ENCODE measurements at regions not wholly inside any gene's neighbourhood (a gene's known extent, or its start where the extent isn't known, plus 50 kb on each side); places are given as distances from the start of the nearest gene placed in this dataset.

DNA sequence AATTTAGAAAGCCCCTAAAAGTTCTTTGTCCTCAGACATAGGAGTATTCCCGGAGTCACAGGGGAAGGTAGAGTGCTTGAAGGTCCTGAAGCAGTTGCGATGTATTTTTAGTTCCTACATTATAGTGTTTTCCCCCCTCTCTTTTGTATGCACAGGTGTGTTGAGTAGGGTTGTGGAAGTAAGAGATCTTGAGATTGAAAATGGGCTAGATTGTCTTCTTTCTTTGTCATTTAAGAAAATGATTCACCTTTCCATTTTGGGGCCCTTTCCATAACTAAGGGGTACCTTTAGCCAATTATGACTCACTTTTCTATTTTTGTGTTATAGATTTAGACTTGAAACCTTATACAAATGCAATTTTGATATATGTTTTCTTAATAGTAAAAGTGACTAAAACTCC lies 75.8 kb upstream of the AFF2 start:
- no peaks in the 10 kb centered on the region for H3K9me3 ChIP-seq
- H3K4me3 ChIP-seq: no peak overlapping the region
- ChIA-PET CTCF (no interaction called here), POLR2A (no interaction called here)
- no peak overlapping the region for H3K4me2 ChIP-seq
- ATAC-seq (no peak), DNase-seq (ENCODE audit: low read depth in 1 of 2, low spot score in 1 of 2) (no peak), FAIRE-seq (no peak)
- TF ChIP-seq PHF8 (IDR thresholded peaks at IDR 0.05; ENCODE audit: borderline replicate concordance, low read depth) (no peak), RCOR1 (IDR thresholded peaks at IDR 0.05; ENCODE audit: low read depth, low read length) (no peak), MAFK (IDR thresholded peaks at IDR 0.05; ENCODE audit: partially characterized antibody) (no peak), HEYL (CRISPR knock-in tag; IDR thresholded peaks at IDR 0.05) (no peak), CHD4 (IDR thresholded peaks at IDR 0.05; ENCODE audit: borderline replicate concordance) (no peak), POLR2AphosphoS2 (conservative IDR thresholded peaks at IDR 0.05; ENCODE audit: low read length) (no peak)
- TF ChIP-seq, protein P1, sequence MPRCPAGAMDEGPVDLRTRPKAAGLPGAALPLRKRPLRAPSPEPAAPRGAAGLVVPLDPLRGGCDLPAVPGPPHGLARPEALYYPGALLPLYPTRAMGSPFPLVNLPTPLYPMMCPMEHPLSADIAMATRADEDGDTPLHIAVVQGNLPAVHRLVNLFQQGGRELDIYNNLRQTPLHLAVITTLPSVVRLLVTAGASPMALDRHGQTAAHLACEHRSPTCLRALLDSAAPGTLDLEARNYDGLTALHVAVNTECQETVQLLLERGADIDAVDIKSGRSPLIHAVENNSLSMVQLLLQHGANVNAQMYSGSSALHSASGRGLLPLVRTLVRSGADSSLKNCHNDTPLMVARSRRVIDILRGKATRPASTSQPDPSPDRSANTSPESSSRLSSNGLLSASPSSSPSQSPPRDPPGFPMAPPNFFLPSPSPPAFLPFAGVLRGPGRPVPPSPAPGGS (IDR thresholded peaks at IDR 0.05): no peak
- TF ChIP-seq, protein P2, sequence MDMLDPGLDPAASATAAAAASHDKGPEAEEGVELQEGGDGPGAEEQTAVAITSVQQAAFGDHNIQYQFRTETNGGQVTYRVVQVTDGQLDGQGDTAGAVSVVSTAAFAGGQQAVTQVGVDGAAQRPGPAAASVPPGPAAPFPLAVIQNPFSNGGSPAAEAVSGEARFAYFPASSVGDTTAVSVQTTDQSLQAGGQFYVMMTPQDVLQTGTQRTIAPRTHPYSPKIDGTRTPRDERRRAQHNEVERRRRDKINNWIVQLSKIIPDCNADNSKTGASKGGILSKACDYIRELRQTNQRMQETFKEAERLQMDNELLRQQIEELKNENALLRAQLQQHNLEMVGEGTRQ (IDR thresholded peaks at IDR 0.05): no peak
- TF ChIP-seq, protein P3, sequence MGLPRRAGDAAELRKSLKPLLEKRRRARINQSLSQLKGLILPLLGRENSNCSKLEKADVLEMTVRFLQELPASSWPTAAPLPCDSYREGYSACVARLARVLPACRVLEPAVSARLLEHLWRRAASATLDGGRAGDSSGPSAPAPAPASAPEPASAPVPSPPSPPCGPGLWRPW (IDR thresholded peaks at IDR 0.05): no peak
- 5% methylated on average over 2 of the region's 2 CpGs for WGBS (ENCODE audit: missing lambda C conversion rate)
- no peaks in the 10 kb centered on the region for H3K4me1 ChIP-seq
- no peak overlapping the region for H3K27ac ChIP-seq

- ATAC-seq: no peak
- H3K9me3 ChIP-seq: no peaks in the 10 kb centered on the region
- 5% methylated on average over 3 of the region's 3 CpGs for WGBS (ENCODE audit: missing lambda C conversion rate)
- H3K27ac ChIP-seq: no peak overlapping the region
- no peak for DNase-seq (ENCODE audit: low read depth in 1 of 2, low spot score in 1 of 2)
- FAIRE-seq: no peak
- TF ChIP-seq NR3C1 (IDR thresholded peaks at IDR 0.05) (no peak), ELK1 (IDR thresholded peaks at IDR 0.05; ENCODE audit: low read depth, low read length) (no peak), TFCP2L1 (CRISPR knock-in tag; IDR thresholded peaks at IDR 0.05) (no peak), SREBF2 (IDR thresholded peaks at IDR 0.05) (no peak), MAFK (IDR thresholded peaks at IDR 0.05; ENCODE audit: partially characterized antibody) (no peak), E2F6 (IDR thresholded peaks at IDR 0.05; ENCODE audit: borderline replicate concordance, low read depth) (no peak), HDAC2 (IDR thresholded peaks at IDR 0.05) (no peak), CBX2 (IDR thresholded peaks at IDR 0.05; ENCODE audit: borderline replicate concordance, low read depth) (no peak), HOXB13 (CRISPR knock-in tag; IDR thresholded peaks at IDR 0.05; ENCODE audit: low read depth) (no peak), ZC3H11A (IDR thresholded peaks at IDR 0.05) (no peak), RFX5 (IDR thresholded peaks at IDR 0.05) (no peak)
- no peaks in the 10 kb centered on the region for H3K4me1 ChIP-seq
- ChIA-PET CTCF (no interaction called here), POLR2A (no interaction called here)
- H3K4me3 ChIP-seq: no peak overlapping the region
- H3K4me2 ChIP-seq: no peak overlapping the region
Observed at GRCh38 chrX:148426467-148426866, 74.0 kb upstream of the AFF2 start.

- ChIA-PET POLR2A (no interaction called here), CTCF (no interaction called here)
- 6% methylated on average over 3 of the region's 3 CpGs for WGBS (ENCODE audit: missing lambda C conversion rate)
- TF ChIP-seq FOSL2 (IDR thresholded peaks at IDR 0.05): no peak
- TF ChIP-seq FOSL2 (CRISPR knock-in tag; IDR thresholded peaks at IDR 0.05): no peak
- H3K9me3 ChIP-seq: no peaks in the 10 kb centered on the region
- ATAC-seq: no peak
- H3K4me2 ChIP-seq: no peak overlapping the region
- no peaks in the 10 kb centered on the region for H3K4me1 ChIP-seq
- H3K27ac ChIP-seq: no peak overlapping the region
- FAIRE-seq: no peak
- H3K4me3 ChIP-seq: no peak overlapping the region
- DNase-seq (ENCODE audit: low read depth in 1 of 2, low spot score in 1 of 2): no peak
Observed at GRCh38 chrX:148441387-148441786, 59.0 kb upstream of the AFF2 start.
